ENCODE measurements at regions not wholly inside any gene's neighbourhood (a gene's known extent, or its start where the extent isn't known, plus 50 kb on each side); places are given as distances from the start of the nearest gene placed in this dataset.
"Not testable (repeated sequence)": the region's sequence is repeated elsewhere in the genome, so short reads cannot be mapped to it uniquely, and the experiment has no call there.

DNA sequence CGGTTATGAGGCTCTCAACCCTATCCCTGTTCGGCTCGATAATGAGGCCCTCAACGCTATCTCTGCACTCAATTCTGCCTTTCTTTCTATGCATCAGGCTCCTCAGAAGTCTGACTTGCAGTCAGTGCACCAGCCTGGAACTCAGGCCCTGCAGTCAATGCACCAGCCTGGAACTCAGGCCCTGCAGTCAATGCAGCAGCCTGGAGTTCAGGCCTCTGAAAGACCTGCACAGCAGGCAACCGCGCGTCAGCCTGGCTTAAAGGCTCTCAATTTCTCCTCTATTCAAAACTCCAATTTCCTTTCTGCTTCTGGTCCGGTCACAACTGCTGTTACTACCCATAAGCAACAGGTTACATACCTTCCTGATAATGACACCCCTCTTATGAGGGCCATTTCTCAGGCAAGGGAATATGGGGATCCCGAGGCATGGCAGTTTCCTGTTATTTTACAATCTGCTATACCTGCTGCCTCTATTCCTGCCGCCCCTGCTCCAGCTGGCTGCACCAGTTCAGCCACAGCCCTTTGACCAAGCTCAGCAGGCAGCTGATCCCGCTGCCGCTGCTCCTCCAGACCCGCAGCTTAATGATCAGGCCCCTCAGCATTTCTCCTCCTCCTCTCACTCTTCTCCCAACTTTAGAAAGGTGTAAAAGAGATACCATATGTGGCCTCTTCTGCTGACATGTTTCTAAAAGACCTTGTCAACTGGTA is 933.6 kb upstream of the FANCL start:
- no peaks in the 10 kb centered on the region for H3K27me3 ChIP-seq (ENCODE audit: control insufficient read depth, insufficient read depth, low read length)
- no peak overlapping the region for H3K4me2 ChIP-seq (ENCODE audit: low read length)
- H3K9me3 ChIP-seq (replicated peaks; ENCODE audit: low read length): no peaks in the 10 kb centered on the region
- no peaks in the 10 kb centered on the region for H3K4me1 ChIP-seq (ENCODE audit: control insufficient read depth, insufficient read depth, low read length)
- H3K4me3 ChIP-seq (ENCODE audit: low read length): no peak overlapping the region
- H3K36me3 ChIP-seq (ENCODE audit: insufficient read depth, low read length): no peaks in the 10 kb centered on the region
- H3K9ac ChIP-seq (ENCODE audit: low read depth, low read length): no peak overlapping the region

DNA sequence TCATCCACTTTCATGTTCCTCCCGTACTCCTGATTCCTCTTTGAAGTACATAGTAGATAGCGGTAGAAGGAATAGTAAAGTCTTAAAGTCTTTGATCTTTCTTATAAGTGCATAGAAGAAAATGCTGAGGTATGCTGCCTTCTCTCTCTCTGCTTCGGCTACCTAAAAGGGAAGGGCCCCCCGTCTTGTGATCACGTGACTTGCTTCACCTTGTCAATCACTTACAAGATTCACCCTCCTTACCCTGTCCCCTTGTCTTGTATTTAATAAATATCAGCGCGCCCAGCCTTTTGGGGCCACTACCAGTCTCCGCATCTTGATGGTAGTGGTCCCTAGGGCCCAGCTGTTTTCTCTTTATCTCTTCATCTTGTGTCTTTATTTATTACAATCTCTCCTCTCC is 932.2 kb upstream of the FANCL start:
- no peaks in the 10 kb centered on the region for H3K4me1 ChIP-seq (ENCODE audit: control insufficient read depth, insufficient read depth, low read length)
- H3K4me2 ChIP-seq (ENCODE audit: low read length): no peak overlapping the region
- H3K4me3 ChIP-seq (ENCODE audit: low read length): no peak overlapping the region
- H3K27me3 ChIP-seq (ENCODE audit: control insufficient read depth, insufficient read depth, low read length): no peaks in the 10 kb centered on the region
- H3K36me3 ChIP-seq (ENCODE audit: insufficient read depth, low read length): no peaks in the 10 kb centered on the region
- H3K9ac ChIP-seq (ENCODE audit: low read depth, low read length): no peak overlapping the region
- H3K9me3 ChIP-seq (replicated peaks; ENCODE audit: low read length): no peaks in the 10 kb centered on the region

DNA sequence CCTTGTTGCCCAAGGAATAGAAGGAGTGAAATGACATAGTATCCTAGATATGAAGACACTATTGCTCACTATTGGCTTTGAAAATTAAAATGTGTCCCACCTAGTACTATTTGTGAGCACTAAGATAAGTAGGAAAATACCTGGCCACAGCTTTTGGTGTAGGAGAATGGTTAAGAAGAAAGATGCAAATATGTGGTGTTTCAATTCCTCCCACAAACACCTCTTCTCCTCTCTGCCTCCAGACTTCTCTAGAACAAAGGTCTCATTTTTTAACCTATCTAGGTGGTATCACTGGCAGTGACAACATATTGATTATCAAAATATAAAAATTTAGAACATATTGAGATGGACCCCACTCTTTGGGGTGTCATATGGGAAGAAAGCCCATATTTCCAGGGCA is 929.9 kb upstream of the FANCL start:
- H3K4me1 ChIP-seq (ENCODE audit: control insufficient read depth, insufficient read depth, low read length): no peaks in the 10 kb centered on the region

DNA sequence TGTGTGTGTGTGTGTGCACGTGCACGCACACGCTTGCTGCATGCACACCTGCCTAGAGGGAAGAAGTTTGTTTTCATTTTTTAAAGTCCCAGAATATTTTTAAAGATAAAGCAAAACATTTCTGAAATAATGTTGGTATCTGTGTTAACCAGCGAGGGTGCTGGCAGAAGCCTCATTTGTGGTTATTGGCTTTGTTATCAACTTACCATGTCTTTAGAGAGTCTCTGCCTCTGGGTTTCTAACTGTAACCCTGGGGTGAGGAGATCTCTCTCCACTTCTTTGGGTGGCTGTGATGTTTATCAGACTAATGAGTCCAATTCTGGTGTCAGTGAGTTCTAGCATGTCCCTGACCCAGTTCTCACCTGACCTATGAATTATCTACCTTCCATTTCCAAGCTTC is 927.6 kb upstream of the FANCL start:
- H3K9ac ChIP-seq (ENCODE audit: low read depth, low read length): no peak overlapping the region
- H3K4me2 ChIP-seq (ENCODE audit: low read length): no peak overlapping the region
- H3K9me3 ChIP-seq (replicated peaks; ENCODE audit: low read length): no peaks in the 10 kb centered on the region
- H3K27me3 ChIP-seq (ENCODE audit: control insufficient read depth, insufficient read depth, low read length): no peaks in the 10 kb centered on the region
- H3K4me1 ChIP-seq (ENCODE audit: control insufficient read depth, insufficient read depth, low read length): no peaks in the 10 kb centered on the region
- H3K4me3 ChIP-seq (ENCODE audit: low read length): no peak overlapping the region
- H3K36me3 ChIP-seq (ENCODE audit: insufficient read depth, low read length): no peaks in the 10 kb centered on the region

More for the DNA sequence above, 929.9 kb upstream of the FANCL start:
- Histone ChIP-seq H3K27me3 (ENCODE audit: control insufficient read depth, insufficient read depth, low read length) (no peaks in the 10 kb centered on the region), H3K9ac (ENCODE audit: low read depth, low read length) (no peak overlapping the region), H3K4me3 (ENCODE audit: low read length) (no peak overlapping the region), H3K9me3 (replicated peaks; ENCODE audit: low read length) (no peaks in the 10 kb centered on the region), H3K36me3 (ENCODE audit: insufficient read depth, low read length) (no peaks in the 10 kb centered on the region), H3K4me2 (ENCODE audit: low read length) (no peak overlapping the region)

DNA sequence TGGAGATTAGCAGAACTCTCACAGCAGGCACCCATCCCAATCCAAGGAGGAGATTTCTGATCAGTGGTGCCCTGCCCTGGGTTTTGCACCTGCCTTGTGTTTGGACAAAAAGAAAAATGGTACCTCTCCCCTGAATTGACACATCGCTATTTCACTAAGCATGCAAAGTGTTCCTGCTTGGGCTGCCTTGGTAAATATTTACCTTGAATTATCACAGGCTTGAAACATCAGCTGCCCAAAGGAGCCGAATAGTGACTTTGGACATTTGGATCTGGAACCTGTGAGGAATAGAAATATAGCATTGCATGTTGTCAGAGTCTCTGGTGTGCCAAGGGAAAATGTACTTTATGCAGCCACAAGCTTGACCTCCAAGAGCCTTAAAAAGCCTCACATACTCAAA is 926.4 kb upstream of the FANCL start:
- Histone ChIP-seq H3K4me3 (ENCODE audit: low read length) (no peak overlapping the region), H3K4me2 (ENCODE audit: low read length) (no peak overlapping the region), H3K9me3 (replicated peaks; ENCODE audit: low read length) (no peaks in the 10 kb centered on the region), H3K27me3 (ENCODE audit: control insufficient read depth, insufficient read depth, low read length) (no peaks in the 10 kb centered on the region), H3K4me1 (ENCODE audit: control insufficient read depth, insufficient read depth, low read length) (no peaks in the 10 kb centered on the region), H3K36me3 (ENCODE audit: insufficient read depth, low read length) (no peaks in the 10 kb centered on the region), H3K9ac (ENCODE audit: low read depth, low read length) (no peak overlapping the region)

DNA sequence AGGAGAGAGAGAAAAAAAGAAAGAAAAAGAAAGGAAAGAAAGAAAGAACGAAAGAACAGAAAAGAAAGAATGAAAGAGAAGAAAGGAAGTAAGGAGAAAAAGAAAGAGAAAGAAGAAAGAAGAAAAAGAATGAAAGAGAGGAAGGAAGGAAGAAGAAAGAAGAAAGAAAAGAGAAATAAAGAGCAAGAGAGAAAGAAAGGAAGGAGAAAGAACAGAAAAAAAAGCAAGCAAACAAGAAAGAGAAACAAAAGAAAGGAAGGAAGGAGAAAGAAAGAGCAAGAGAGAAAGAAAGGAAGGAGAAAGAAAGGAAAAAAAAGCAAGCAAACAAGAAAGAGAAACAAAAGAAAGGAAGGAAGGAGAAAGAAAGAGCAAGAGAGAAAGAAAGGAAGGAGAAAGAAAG is 916.8 kb upstream of the FANCL start:
- not testable (repeated sequence) for H3K9ac ChIP-seq (ENCODE audit: low read depth, low read length); H3K4me2 ChIP-seq (ENCODE audit: low read length); H3K9me3 ChIP-seq (replicated peaks; ENCODE audit: low read length); H3K36me3 ChIP-seq (ENCODE audit: insufficient read depth, low read length); H3K4me1 ChIP-seq (ENCODE audit: control insufficient read depth, insufficient read depth, low read length); H3K27me3 ChIP-seq (ENCODE audit: control insufficient read depth, insufficient read depth, low read length); H3K4me3 ChIP-seq (ENCODE audit: low read length)

DNA sequence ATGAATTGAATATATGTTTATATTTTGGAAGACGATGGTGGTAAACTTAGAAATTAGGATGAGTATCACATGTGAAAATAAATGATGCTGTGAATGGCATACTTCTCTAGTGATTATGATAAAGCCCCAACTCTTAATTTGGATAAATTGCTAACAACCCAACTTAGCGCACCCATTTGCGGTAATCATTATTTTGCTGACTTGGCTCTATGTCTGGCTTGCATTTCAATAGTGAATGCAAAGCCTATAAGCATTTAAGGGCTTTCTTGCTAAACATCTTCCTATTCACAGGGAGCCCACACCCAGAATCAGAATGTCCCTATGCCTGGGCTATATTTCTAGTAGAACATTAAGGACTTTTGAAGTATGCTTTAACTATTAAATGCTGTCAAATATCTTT is 910.7 kb upstream of the FANCL start:
- Histone ChIP-seq H3K9ac (ENCODE audit: low read depth, low read length) (no peak overlapping the region), H3K4me1 (ENCODE audit: control insufficient read depth, insufficient read depth, low read length) (no peaks in the 10 kb centered on the region), H3K27me3 (ENCODE audit: control insufficient read depth, insufficient read depth, low read length) (no peaks in the 10 kb centered on the region), H3K4me2 (ENCODE audit: low read length) (no peak overlapping the region), H3K4me3 (ENCODE audit: low read length) (no peak overlapping the region), H3K9me3 (replicated peaks; ENCODE audit: low read length) (no peaks in the 10 kb centered on the region), H3K36me3 (ENCODE audit: insufficient read depth, low read length) (no peaks in the 10 kb centered on the region)

DNA sequence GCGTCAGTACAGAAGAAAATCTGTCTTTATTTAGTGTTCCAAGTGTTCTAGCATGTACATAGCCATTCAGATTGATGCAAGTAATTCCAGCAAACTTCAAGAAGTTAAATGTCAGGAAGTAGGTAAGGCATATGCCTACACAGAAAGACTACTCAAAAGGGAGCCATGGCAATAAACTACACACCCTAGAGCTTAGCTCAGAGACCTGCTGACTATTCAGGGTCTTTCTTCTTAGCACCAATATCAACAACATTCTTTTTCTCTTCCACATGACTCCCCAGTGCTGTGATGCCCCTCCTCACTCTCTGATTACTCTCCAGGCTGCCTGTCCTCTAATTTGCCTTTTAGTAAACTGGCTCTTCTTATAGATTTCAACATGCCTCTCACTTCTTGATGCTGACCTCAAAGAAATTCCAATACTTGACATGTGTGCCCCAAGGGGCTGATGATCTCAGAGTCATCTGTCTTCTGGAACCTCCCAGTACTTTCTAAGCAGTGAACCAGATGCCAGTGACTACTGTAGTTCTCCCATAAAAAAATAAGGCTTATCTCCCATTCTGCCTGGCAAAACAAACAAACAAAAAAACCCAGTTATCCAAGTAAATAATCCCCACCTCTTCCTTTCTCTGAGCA is 909.2 kb upstream of the FANCL start:
- H3K4me3 ChIP-seq (ENCODE audit: low read length): no peak overlapping the region
- H3K27me3 ChIP-seq (ENCODE audit: control insufficient read depth, insufficient read depth, low read length): no peaks in the 10 kb centered on the region
- no peaks in the 10 kb centered on the region for H3K9me3 ChIP-seq (replicated peaks; ENCODE audit: low read length)
- no peaks in the 10 kb centered on the region for H3K4me1 ChIP-seq (ENCODE audit: control insufficient read depth, insufficient read depth, low read length)
- no peaks in the 10 kb centered on the region for H3K36me3 ChIP-seq (ENCODE audit: insufficient read depth, low read length)
- no peak overlapping the region for H3K9ac ChIP-seq (ENCODE audit: low read depth, low read length)
- no peak overlapping the region for H3K4me2 ChIP-seq (ENCODE audit: low read length)

DNA sequence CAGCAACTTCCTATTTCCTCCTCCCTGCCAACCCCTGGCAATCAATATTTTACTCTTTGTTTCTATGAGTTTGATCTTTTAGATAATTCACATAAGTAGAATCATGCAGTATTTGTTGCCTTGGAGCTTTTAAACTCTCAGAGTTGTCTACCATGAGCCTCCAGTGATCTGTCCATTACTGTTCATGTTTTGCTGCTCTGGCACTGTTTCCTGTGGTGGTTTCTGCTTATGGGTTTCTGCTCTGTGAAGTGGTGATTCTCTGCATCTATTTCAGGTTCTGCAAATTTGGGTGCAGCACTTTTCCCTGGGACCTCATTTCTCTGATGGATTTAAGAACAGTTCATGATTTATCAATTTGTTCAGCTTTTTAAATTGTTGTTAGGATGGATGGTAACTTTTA is 908.1 kb upstream of the FANCL start:
- no peak overlapping the region for H3K9ac ChIP-seq (ENCODE audit: low read depth, low read length)
- no peaks in the 10 kb centered on the region for H3K36me3 ChIP-seq (ENCODE audit: insufficient read depth, low read length)
- no peak overlapping the region for H3K4me3 ChIP-seq (ENCODE audit: low read length)
- H3K9me3 ChIP-seq (replicated peaks; ENCODE audit: low read length): no peaks in the 10 kb centered on the region
- no peak overlapping the region for H3K4me2 ChIP-seq (ENCODE audit: low read length)
- no peaks in the 10 kb centered on the region for H3K4me1 ChIP-seq (ENCODE audit: control insufficient read depth, insufficient read depth, low read length)
- H3K27me3 ChIP-seq (ENCODE audit: control insufficient read depth, insufficient read depth, low read length): no peaks in the 10 kb centered on the region

DNA sequence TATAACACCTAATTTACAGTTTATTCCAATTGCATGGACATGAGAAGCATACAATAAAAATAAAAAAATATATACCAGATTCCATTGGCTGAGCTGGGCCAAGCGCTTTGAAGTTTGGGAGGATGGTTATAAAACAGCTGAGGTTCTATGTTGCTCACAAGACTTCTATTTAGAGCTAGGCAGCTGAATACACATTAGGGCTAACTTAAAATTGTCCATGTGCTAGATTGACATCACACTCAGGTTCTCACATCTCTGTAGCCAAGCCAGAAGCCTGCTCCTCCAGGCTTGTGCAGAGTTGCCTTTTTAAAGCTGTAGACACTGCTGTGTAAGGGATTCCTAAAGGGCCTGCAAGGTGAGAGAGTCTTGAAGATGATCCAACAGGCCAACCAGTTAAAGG is 871.1 kb upstream of the FANCL start:
- Histone ChIP-seq H3K9ac (ENCODE audit: low read depth, low read length) (no peak overlapping the region), H3K4me3 (ENCODE audit: low read length) (no peak overlapping the region), H3K4me2 (ENCODE audit: low read length) (no peak overlapping the region), H3K4me1 (ENCODE audit: control insufficient read depth, insufficient read depth, low read length) (no peaks in the 10 kb centered on the region), H3K27me3 (ENCODE audit: control insufficient read depth, insufficient read depth, low read length) (no peaks in the 10 kb centered on the region), H3K36me3 (ENCODE audit: insufficient read depth, low read length) (no peaks in the 10 kb centered on the region), H3K9me3 (replicated peaks; ENCODE audit: low read length) (no peaks in the 10 kb centered on the region)

DNA sequence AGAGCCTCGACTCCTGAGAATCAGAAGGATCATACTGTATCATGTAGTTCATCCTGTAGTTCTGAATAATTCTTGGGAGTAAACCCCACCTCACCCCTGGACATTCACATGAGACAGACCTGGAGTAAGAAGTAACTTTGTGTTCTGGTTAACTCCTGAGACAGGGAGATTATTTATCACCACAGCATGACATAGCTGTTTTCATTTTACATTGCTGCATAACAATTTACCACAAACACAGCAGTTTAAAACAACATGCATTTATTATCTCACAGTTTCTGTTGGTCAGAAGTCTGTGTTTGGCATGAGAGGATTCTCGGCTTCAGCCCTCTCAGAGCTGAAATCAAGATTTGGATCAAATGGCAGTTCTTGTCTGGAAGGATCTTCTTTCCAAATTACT is 855.8 kb upstream of the FANCL start:
- Histone ChIP-seq H3K36me3 (ENCODE audit: insufficient read depth, low read length) (no peaks in the 10 kb centered on the region), H3K27me3 (ENCODE audit: control insufficient read depth, insufficient read depth, low read length) (no peaks in the 10 kb centered on the region), H3K9ac (ENCODE audit: low read depth, low read length) (no peak overlapping the region), H3K4me1 (ENCODE audit: control insufficient read depth, insufficient read depth, low read length) (no peaks in the 10 kb centered on the region), H3K4me2 (ENCODE audit: low read length) (no peak overlapping the region), H3K9me3 (replicated peaks; ENCODE audit: low read length) (no peaks in the 10 kb centered on the region), H3K4me3 (ENCODE audit: low read length) (no peak overlapping the region)

DNA sequence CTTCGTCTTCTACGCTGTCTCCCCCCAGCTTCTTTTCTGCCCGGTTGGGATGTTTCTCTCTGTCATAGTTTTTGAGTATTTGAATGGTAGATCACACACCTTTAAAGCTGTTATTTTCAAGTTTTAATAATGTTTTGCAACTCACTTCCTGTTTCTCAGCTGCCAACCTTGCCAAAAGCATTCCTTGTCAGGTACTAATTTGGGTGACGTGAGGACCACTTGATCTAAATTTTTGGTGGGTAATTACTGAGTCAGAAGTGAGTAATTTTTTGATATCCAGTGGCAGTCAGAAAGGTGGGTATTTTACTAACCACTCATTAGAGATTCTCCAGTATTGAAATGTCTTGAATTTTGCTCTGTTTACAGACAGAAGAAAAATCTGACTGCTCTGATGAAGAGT is 852.4 kb upstream of the FANCL start:
- no peaks in the 10 kb centered on the region for H3K27me3 ChIP-seq (ENCODE audit: control insufficient read depth, insufficient read depth, low read length)
- no peaks in the 10 kb centered on the region for H3K36me3 ChIP-seq (ENCODE audit: insufficient read depth, low read length)
- no peak overlapping the region for H3K4me2 ChIP-seq (ENCODE audit: low read length)
- no peak overlapping the region for H3K4me3 ChIP-seq (ENCODE audit: low read length)
- H3K9me3 ChIP-seq (replicated peaks; ENCODE audit: low read length): no peaks in the 10 kb centered on the region
- no peaks in the 10 kb centered on the region for H3K4me1 ChIP-seq (ENCODE audit: control insufficient read depth, insufficient read depth, low read length)
- no peak overlapping the region for H3K9ac ChIP-seq (ENCODE audit: low read depth, low read length)

Data from skeletal muscle satellite cell (primary cell).